ENCODE measurements at regions not wholly inside any gene's neighbourhood (a gene's known extent, or its start where the extent isn't known, plus 50 kb on each side); places are given as distances from the start of the nearest gene placed in this dataset.

- no peak for FAIRE-seq
- H3K9me1 ChIP-seq (ENCODE audit: control insufficient read depth, insufficient read depth, low read length): no peaks in the 10 kb centered on the region
- no peaks in the 10 kb centered on the region for H3K27me3 ChIP-seq (ENCODE audit: control insufficient read depth in 2 of 2, insufficient read depth in 2 of 2, low read length in 2 of 2)
- in situ Hi-C loops (cut with MboI) (no loop called here), intact Hi-C loops (cut with micrococcal nuclease) (no loop called here)
- WGBS (ENCODE audit: insufficient coverage, low coverage, missing lambda C conversion rate): 1% methylated on average over 5 of the region's 5 CpGs
- BruUV-seq (replicated peaks): no TSS peak
- ATAC-seq: no peak
- no peaks in the 10 kb centered on the region for H3K9me3 ChIP-seq (replicated peaks; ENCODE audit: control insufficient read depth, insufficient read depth, low read depth, low read length)
- H3K9ac ChIP-seq (ENCODE audit: insufficient read depth in 1 of 2, low read depth in 2 of 2, low read length in 2 of 2): no peak overlapping the region
- CTCF ChIA-PET (ENCODE audit: low intra/inter-chr PET ratio): no interaction called here
- TF ChIP-seq SRSF7 (optimal IDR thresholded peaks at IDR 0.05; ENCODE audit: low read depth, low read length): no peak
- TF ChIP-seq IFI16 (CRISPR knock-in tag; IDR thresholded peaks at IDR 0.05): no peak
- TF ChIP-seq ELF4 (CRISPR knock-in tag; IDR thresholded peaks at IDR 0.05): no peak
- TF ChIP-seq KDM5B (IDR thresholded peaks at IDR 0.05; ENCODE audit: insufficient replicate concordance, low read depth, low read length): no peak
- TF ChIP-seq CLOCK (CRISPR knock-in tag; IDR thresholded peaks at IDR 0.05; ENCODE audit: borderline replicate concordance): no peak
- no peak for TF ChIP-seq ZNF699 (CRISPR knock-in tag; IDR thresholded peaks at IDR 0.05; ENCODE audit: insufficient replicate concordance)
- TF ChIP-seq MEF2D (tag; conservative IDR thresholded peaks at IDR 0.05; ENCODE audit: low read depth): no peak
- TF ChIP-seq HDAC1 (IDR thresholded peaks at IDR 0.05): no peak
- no peak for TF ChIP-seq SMAD1 (IDR thresholded peaks at IDR 0.05; ENCODE audit: low read depth, low read length, partially characterized antibody)
- no peak for TF ChIP-seq BDP1 (IDR thresholded peaks at IDR 0.05; ENCODE audit: insufficient read depth, insufficient read length)
- no peak for TF ChIP-seq KLF10 (CRISPR knock-in tag; IDR thresholded peaks at IDR 0.05)
- no peak for TF ChIP-seq UBTF (IDR thresholded peaks at IDR 0.05; ENCODE audit: borderline replicate concordance in 1 of 2, low read depth in 2 of 2, low read length in 2 of 2)
- no peak for TF ChIP-seq FOXO4 (CRISPR knock-in tag; IDR thresholded peaks at IDR 0.05)
- no peak for TF ChIP-seq ZNF277 (CRISPR knock-in tag; IDR thresholded peaks at IDR 0.05; ENCODE audit: borderline replicate concordance)
- H3K27ac ChIP-seq (ENCODE audit: extremely low read depth, low read depth, low read length): no peak overlapping the region
- H3K4me1 ChIP-seq (replicated peaks in 1 of 2; ENCODE audit: control insufficient read depth in 2 of 2, insufficient read depth in 2 of 2, low read length in 2 of 2): no peaks in the 10 kb centered on the region; a peak in 2 of 5 replicates
- no peak overlapping the region for H2AFZ ChIP-seq (ENCODE audit: low read depth, low read length)
- no peak overlapping the region for H3K4me2 ChIP-seq (ENCODE audit: insufficient read depth, low read length)
- no peaks in the 10 kb centered on the region for H3K79me2 ChIP-seq (ENCODE audit: control insufficient read depth, insufficient read depth, low read length)
- no peaks in the 10 kb centered on the region for H3K36me3 ChIP-seq (ENCODE audit: control insufficient read depth, insufficient read depth, low read length)
- H3K4me3 ChIP-seq: no peak overlapping the region
- no peak for DNase-seq (ENCODE audit: extremely low read depth in 1 of 4, low spot score in 3 of 4)
- POLR2A ChIA-PET: no interaction called here
- H4K20me1 ChIP-seq (replicated peaks; ENCODE audit: control insufficient read depth, insufficient read depth, low read length): no peaks in the 10 kb centered on the region
These were observed 69.7 kb upstream of the UBL3 start for GRCh38 chr13:29920025-29920643.
